ENCODE measurements at regions not wholly inside any gene's neighbourhood (a gene's known extent, or its start where the extent isn't known, plus 50 kb on each side); places are given as distances from the start of the nearest gene placed in this dataset.

DNA sequence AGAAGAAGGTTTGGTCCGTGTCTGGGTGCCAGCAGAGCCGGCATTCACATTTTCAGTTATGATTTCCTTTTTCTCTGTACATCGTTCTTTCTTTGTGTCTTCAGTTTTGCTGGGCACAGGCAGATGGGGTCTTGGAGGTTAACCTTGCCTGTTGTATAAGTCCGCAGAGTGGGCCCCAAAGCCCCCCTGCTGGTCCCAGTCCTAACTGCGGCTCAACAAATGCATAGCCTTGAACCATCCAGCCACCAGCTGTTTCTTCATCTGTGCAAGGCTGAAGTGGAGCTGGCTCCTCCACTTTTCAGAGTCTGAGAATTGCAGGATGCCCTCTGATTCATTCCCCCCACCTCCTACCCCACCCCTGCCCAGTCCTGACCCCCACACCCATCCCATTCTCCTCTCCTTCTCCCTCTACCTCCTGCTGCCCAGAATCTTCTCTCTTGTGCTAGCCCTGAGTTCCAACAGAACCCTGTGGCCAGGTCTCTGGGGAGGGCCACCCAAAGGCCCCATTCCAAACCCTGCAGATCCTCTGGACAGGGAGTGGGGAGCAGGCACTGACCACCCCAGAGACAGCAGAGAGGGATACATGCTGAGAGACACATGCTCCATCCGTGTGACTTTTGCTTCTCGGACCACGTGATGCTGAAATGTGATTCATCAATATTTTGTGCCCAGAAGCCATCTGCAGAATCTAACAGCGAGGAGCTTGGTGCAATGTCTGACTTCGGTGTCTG lies 386.5 kb upstream of the SULF2 start:
- no peak for DNase-seq (ENCODE audit: low read depth)

DNA sequence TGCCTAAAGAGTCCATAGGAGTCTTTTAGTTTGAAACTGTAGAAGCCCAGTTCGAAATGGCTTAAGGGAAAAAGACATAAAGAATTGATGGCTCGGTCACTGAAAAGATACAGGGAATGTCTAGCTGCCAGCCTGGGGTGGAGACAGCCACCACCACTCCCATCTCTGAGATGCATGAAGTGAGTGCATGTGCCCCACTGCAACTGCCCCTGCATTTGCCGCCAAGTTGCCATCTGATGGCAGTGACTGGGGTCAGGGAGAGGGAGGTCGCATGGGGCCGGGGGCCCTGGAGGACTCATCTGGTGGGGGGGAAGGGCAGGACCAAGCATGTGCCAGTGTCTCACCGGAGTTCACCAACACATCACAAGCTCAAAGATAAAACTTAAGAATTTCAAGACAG lies 385.8 kb upstream of the SULF2 start:
- H3K4me3 ChIP-seq (ENCODE audit: low read depth, low read length) = no peak overlapping the region
- DNase-seq (ENCODE audit: low read depth) = no peak
- TF ChIP-seq, protein P1, sequence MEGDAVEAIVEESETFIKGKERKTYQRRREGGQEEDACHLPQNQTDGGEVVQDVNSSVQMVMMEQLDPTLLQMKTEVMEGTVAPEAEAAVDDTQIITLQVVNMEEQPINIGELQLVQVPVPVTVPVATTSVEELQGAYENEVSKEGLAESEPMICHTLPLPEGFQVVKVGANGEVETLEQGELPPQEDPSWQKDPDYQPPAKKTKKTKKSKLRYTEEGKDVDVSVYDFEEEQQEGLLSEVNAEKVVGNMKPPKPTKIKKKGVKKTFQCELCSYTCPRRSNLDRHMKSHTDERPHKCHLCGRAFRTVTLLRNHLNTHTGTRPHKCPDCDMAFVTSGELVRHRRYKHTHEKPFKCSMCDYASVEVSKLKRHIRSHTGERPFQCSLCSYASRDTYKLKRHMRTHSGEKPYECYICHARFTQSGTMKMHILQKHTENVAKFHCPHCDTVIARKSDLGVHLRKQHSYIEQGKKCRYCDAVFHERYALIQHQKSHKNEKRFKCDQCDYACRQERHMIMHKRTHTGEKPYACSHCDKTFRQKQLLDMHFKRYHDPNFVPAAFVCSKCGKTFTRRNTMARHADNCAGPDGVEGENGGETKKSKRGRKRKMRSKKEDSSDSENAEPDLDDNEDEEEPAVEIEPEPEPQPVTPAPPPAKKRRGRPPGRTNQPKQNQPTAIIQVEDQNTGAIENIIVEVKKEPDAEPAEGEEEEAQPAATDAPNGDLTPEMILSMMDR (IDR thresholded peaks at IDR 0.05; ENCODE audit: insufficient read depth, low read length) = no peak

More for the DNA sequence above, 386.5 kb upstream of the SULF2 start:
- H3K4me3 ChIP-seq (ENCODE audit: low read depth, low read length) = no peak overlapping the region
- TF ChIP-seq, protein P1 (IDR thresholded peaks at IDR 0.05; ENCODE audit: insufficient read depth, low read length) = no peak

DNA sequence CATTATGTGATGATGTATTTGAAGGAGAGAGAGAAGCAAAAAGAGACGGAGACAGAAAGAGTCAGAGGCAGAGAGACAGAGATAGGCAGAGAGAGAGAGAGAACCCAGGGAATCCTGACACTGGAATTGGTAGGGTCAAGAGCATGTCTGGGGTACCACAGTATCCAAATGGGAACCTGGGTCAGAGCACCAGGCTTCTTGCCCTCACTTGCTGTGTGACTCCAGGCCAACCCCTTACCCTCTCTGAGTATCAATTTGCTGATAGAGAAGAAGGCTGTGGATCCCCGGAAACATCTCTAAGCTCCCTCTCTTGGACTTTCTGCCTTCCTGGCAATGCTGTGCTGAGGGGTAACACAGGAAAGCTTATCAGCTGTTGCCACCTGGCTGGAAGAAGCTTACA lies 385.3 kb upstream of the SULF2 start:
- no peak overlapping the region for H3K4me3 ChIP-seq (ENCODE audit: low read depth, low read length)
- no peak for DNase-seq (ENCODE audit: low read depth)
- TF ChIP-seq, protein P1 (IDR thresholded peaks at IDR 0.05; ENCODE audit: insufficient read depth, low read length) = no peak

DNA sequence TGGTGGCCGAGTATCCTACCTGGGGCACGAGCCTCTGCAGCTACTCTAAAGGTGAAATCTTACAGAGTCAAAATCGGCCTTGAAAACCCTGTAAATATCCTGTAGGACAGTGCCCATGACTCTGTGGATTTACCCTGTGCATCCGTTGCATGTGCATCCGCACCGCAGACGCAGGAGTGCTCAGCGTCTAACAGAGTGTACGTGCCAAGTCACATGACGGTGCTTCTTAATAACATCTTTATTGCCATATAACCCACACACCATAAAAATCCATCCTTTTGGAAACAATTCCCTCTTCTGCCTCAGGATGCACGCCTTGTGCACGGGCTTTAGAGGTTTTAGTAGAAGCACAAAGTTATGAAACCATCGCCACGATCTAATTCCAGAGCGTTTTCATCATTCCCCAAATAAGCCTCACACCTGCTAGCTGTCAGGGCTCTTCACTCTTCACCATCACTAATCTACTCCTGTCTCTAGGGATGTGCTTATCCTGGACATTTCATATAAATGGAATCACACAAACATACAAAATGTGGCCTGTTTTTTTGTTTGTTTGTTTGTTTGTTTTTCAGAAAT lies 384.5 kb upstream of the SULF2 start:
- H3K4me3 ChIP-seq (ENCODE audit: low read depth, low read length) = no peak overlapping the region
- TF ChIP-seq, protein P1 (IDR thresholded peaks at IDR 0.05; ENCODE audit: insufficient read depth, low read length) = no peak
- no peak for DNase-seq (ENCODE audit: low read depth)

DNA sequence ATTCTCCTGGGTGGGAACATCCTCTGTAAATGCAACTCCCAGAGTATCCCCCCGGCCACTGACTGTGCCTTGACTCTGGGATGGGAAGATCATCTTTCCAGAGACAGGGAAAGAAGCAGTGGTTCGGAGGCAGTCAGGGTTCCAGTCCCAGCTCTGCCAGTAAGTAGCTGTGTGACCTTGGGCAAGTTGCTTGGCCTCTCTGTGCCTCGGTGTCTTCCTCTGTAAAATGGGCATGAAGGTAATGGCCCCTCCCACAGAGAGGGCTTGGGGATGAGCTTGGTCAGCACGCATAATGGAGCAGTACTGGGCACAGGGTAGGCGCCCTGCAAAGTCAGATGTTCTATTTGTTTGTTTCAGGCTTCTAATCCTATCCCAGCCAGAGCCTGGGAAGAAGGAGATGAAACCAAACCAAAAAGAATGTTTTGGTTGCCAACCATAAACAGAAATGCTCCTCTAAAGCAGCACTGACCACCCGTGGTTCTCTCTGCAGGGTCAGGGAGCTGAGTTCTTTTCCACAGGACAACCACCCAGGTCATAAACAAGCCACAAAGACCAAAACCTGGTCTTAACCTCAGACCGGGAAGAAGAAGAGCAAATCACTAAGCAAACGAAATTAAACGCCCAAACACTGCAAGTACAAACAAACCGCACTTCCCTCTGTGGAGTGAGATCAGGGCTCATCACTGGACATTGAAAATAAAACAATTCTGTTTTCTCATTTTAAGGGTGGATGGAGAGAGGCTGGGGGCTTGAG lies 381.0 kb upstream of the SULF2 start:
- TF ChIP-seq, protein P1 (IDR thresholded peaks at IDR 0.05; ENCODE audit: insufficient read depth, low read length) = no peak

DNA sequence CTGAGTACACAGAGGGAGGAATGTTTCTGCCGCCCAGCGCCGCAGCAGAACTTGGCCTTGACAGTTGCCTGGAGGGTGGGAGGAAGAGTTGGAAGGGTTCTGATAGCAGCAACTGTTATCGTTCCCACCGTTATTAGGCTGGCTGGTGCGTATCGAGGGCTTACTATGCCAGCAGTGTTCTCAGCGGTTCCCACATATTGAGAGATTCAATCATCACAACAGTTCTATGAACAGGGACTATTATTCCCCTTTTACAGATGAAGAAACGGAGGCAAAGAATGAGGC lies 380.1 kb upstream of the SULF2 start:
- H3K4me3 ChIP-seq (ENCODE audit: low read depth, low read length) = no peak overlapping the region
- TF ChIP-seq, protein P1 (IDR thresholded peaks at IDR 0.05; ENCODE audit: insufficient read depth, low read length) = no peak
- DNase-seq (ENCODE audit: low read depth) = no peak

More for the DNA sequence above, 381.0 kb upstream of the SULF2 start:
- H3K4me3 ChIP-seq (ENCODE audit: low read depth, low read length) = no peak overlapping the region
- DNase-seq (ENCODE audit: low read depth) = no peak
